Naive thymus-derived CD8-positive, alpha-beta T cell (primary cell): ENCODE measurements at regions not wholly inside any gene's neighbourhood (a gene's known extent, or its start where the extent isn't known, plus 50 kb on each side); places are given as distances from the start of the nearest gene placed in this dataset.

Source experiments
- ATAC-seq, 2 donors: fragments of 150-1000 bp; cut with Tn5 transposase in 1 of 2; sonication (Bioruptor Pico), chemical (Tn5 transposase) in 1 of 2; 1 replicate in 1 of 2; 2 replicates in 1 of 2; pipeline ENCODE4 v1.10.0; 2021; ENCODE audit warnings: mild to moderate bottlenecking in 2 of 2, moderate library complexity in 2 of 2
- POLR2A ChIA-PET: fragments of 350-600 bp; sonication (Branson Sonifier 250); formaldehyde crosslinking; loops from one replicate; lab custom pipeline; 2021; ENCODE audit warnings: antibody characterized with exemption; lab: Charles Lee
- DNase-seq, 10 donors: peaks; one replicate each; pipeline versions ENCODE4 v3.0.0 to v3.0.0-alpha.2; 2020 to 2022
- H3K27ac Mint-ChIP-seq, 10 donors: one replicate each; pipeline ENCODE4 v1.8.0; 2020 to 2022; ENCODE audit warnings: mild to moderate bottlenecking in 10 of 10, mixed read lengths in 10 of 10, moderate library complexity in 4 of 10, inconsistent platforms in 1 of 10
- H3K27me3 Mint-ChIP-seq, 5 donors: one replicate each; pipeline ENCODE4 v1.8.0; 2021 to 2022; ENCODE audit warnings: mixed read lengths in 5 of 5
- H3K36me3 Mint-ChIP-seq, 3 donors: one replicate each; pipeline ENCODE4 v1.8.0; 2020 to 2022; ENCODE audit warnings: mixed read lengths in 3 of 3, mild to moderate bottlenecking in 2 of 3, inconsistent platforms in 1 of 3
- H3K4me1 Mint-ChIP-seq, 4 donors: one replicate each; pipeline ENCODE4 v1.8.0; 2021 to 2022; ENCODE audit warnings: mixed read lengths in 4 of 4
- H3K4me3 Mint-ChIP-seq, 10 donors: one replicate each; pipeline ENCODE4 v1.8.0; 2020 to 2022; ENCODE audit warnings: mild to moderate bottlenecking in 10 of 10, mixed read lengths in 10 of 10, moderate library complexity in 6 of 10, inconsistent platforms in 1 of 10
- H3K9me3 Mint-ChIP-seq, 9 donors: one replicate each; pipeline ENCODE4 v1.8.0; 2020 to 2022; ENCODE audit warnings: mixed read lengths in 9 of 9, mild to moderate bottlenecking in 3 of 9, inconsistent platforms in 1 of 9, moderate library complexity in 1 of 9

DNA sequence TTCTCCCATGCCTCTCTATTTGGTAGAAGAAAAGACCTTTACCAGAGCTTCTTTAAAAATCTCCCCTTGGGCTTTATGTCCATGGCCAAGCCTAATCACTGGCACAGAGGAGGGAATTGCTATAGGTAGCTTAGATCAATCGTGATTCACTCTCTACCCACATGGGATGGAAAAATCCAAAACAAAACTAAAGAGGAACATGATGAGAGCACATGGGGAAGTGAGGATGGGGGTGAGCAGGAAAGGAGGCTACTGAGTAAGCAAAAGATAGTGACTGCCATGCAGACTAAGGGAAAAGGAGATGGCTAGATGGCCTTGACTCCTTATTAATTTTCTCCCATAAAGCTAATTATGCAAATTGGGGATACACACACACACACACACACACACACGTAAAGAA, 201.2 kb downstream of the HS3ST3A1 start:
- peaks cover 0 to 5% (median 0%) of the 10 kb centered on the region in 9 donors for H3K9me3 Mint-ChIP-seq
- no peak overlapping the region for H3K4me3 Mint-ChIP-seq
- peaks cover 0 to 2% (median 0%) of the 10 kb centered on the region in 4 donors for H3K4me1 Mint-ChIP-seq
- ATAC-seq: no peak
- no peaks in the 10 kb centered on the region for H3K36me3 Mint-ChIP-seq
- peaks cover 1 to 15% (median 11%) of the 10 kb centered on the region in 5 donors for H3K27me3 Mint-ChIP-seq
- DNase-seq: no peak
- POLR2A ChIA-PET: no interaction called here
- peak overlapping the region in 1 of 10 donors; percentile 50 for H3K27ac Mint-ChIP-seq

DNA sequence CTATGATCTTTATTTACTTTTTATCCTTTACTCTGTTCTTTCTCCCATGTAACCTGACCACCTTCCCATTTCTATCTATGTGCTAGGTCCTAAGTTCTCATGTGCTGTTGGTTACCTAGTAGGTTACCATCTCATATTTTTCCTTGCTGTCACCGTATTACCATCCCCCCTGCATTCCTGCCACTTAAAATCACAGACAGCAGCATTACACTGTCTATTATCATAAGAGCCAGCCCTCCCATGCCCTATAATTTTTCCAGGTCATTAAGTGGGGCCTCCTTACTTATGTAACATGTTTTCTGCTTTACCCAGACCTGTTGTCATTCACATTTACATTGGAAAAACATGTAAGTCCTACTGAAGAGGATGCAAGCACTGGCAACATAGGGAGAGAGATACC, 202.9 kb downstream of the HS3ST3A1 start:
- POLR2A ChIA-PET: no interaction called here
- ATAC-seq (no peak), DNase-seq (no peak)
- Mint-ChIP-seq H3K9me3 (peaks cover 0 to 5% (median 0%) of the 10 kb centered on the region in 9 donors), H3K4me3 (no peak overlapping the region), H3K36me3 (no peaks in the 10 kb centered on the region), H3K4me1 (peaks cover 0 to 2% (median 0%) of the 10 kb centered on the region in 4 donors), H3K27me3 (peaks cover 1 to 9% (median 7%) of the 10 kb centered on the region in 5 donors), H3K27ac (no peak overlapping the region)

DNA sequence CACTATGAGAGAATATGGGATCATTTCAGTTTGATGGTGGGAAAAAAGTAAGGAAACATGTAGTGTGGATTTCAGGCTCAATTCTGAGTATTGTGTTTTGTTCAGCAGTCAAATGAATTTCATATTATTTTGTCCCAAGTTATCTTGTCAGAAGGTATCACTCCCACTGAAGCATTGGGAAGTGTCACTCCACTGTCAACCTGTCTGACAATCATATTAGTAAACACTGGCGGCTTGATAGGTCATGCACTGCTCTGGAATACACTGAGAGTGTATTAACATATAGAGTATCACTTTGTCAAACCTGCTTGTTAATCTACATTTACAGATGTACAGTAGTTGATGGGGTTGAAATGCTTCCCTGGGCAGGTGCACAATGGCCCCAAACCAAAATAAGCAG, 203.6 kb downstream of the HS3ST3A1 start:
- H3K27me3 Mint-ChIP-seq: peaks cover under 1 to 8% (median 5%) of the 10 kb centered on the region in 5 donors
- no peak overlapping the region for H3K27ac Mint-ChIP-seq
- no peak overlapping the region for H3K4me3 Mint-ChIP-seq
- no peak for DNase-seq
- ATAC-seq: no peak
- POLR2A ChIA-PET: no interaction called here
- peaks cover 0 to 5% (median 0%) of the 10 kb centered on the region in 9 donors for H3K9me3 Mint-ChIP-seq
- peaks cover 0 to 2% (median 0%) of the 10 kb centered on the region in 4 donors for H3K4me1 Mint-ChIP-seq
- H3K36me3 Mint-ChIP-seq: no peaks in the 10 kb centered on the region

DNA sequence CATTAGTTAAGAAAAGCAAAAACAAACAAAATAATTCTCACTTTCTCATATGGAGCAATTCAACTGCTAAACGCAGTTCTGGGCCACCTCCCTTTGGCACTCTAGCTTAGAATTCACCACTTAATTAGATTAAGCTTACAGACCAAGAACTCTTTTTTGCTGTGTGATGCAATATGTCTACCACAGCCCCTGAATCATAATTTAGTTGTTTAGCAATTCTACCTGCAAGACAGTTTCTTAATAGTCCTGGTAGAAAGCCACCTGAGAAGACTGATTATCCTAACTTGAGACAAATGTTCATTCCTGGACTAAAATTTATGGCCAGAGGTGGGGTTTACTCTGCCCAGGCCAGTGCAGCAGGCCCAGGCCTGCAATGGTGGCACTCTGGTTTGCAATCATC, 205.9 kb downstream of the HS3ST3A1 start:
- Mint-ChIP-seq H3K27ac (no peak overlapping the region), H3K27me3 (peaks cover 0 to 7% (median 3%) of the 10 kb centered on the region in 5 donors), H3K9me3 (peaks cover 0 to 3% (median 0%) of the 10 kb centered on the region in 9 donors), H3K4me1 (no peaks in the 10 kb centered on the region), H3K4me3 (no peak overlapping the region), H3K36me3 (no peaks in the 10 kb centered on the region)
- POLR2A ChIA-PET: no interaction called here
- ATAC-seq (no peak), DNase-seq (no peak)

DNA sequence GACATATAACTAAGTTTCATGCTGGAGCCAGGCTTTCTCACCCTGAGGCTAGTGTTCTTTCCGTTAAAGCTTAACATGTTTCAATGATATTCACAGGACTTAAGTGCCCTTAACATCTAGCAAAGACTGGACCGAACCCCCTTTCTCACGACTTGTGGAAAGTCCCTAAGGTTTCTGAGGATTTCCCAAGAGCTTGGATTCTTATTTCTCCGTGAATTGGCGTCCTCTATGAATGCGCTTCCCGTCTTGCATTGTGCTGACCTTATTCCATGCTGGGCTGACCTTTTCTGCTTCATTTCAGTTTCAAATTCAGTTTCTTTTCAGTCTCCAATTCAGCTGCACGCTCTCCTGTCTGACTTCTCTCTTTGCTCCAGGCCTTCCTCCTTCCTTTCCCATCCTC, 206.4 kb downstream of the HS3ST3A1 start:
- DNase-seq: no peak
- Mint-ChIP-seq H3K4me3 (no peak overlapping the region), H3K9me3 (peaks cover 0 to 3% (median 0%) of the 10 kb centered on the region in 9 donors), H3K36me3 (no peaks in the 10 kb centered on the region), H3K27me3 (peaks cover 0 to 5% (median 1%) of the 10 kb centered on the region in 5 donors), H3K27ac (no peak overlapping the region), H3K4me1 (no peaks in the 10 kb centered on the region)
- POLR2A ChIA-PET: no interaction called here
- ATAC-seq: no peak

DNA sequence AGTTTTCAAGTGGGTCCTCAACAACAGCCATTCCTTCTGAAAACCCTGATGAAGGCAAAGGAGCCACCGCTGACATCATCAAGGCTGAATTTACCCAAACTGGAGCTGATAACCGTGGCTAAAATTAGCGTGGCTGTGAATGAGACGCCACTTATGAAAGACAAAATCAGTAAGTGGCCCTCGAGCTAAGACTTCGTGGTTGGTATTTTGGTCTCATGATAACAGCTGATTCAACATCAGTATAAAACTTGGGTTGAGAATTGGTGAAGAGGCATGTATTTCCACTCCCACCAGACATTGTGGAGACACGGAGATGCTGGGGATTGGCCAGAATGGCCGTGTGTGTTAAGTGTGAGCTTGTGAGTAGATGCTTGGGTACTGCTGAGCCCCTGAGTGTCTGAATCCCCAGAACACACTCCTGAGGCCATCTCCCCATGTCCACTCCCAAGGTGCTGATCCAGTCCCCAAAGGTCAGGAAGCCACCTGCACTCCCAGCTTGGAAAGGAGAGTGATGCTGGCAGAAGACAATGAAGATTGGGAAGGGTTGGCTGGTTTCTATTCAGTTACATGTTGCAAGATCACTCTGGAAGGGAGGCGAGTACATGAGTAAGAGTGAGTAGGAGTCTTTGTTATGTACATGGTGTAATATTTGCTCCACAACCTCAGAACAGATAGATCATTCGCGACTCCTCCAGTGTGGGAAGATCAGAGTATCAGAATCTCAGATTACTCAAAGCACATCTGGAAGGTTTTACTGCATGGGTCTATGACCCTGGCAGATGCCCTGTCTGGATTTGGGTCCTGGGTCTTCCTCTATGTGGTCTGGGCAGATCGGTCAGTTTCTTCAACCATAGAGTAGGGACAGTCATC, 207.7 kb downstream of the HS3ST3A1 start:
- Mint-ChIP-seq H3K9me3 (peaks cover 0 to 3% (median 0%) of the 10 kb centered on the region in 9 donors), H3K27me3 (peaks cover 0 to 3% (median 0%) of the 10 kb centered on the region in 5 donors), H3K36me3 (no peaks in the 10 kb centered on the region), H3K4me1 (no peaks in the 10 kb centered on the region), H3K4me3 (no peak overlapping the region), H3K27ac (no peak overlapping the region)
- ATAC-seq: no peak
- no peak for DNase-seq
- POLR2A ChIA-PET: no interaction called here

DNA sequence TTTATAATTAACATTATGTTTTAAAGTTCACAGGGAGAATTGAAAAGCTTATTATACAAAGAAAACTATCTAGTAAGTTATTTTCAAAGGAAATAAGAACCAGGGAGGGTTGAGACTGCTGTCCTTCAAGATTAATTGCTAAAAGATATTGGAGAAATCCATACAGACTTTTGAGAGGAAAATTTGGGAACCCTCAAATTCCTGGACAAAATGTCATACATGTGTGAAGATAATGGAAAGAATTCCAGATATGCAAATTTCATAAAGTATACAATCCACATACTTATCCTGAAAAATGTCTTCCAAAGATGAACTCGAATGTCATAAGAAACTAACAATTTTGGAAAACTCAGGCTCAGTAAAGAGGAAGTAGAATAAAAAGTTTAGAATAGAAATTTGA, 213.8 kb downstream of the HS3ST3A1 start:
- DNase-seq: no peak
- Mint-ChIP-seq H3K4me3 (no peak overlapping the region), H3K4me1 (no peaks in the 10 kb centered on the region), H3K27ac (no peak overlapping the region), H3K9me3 (peaks cover 0 to 1% (median 0%) of the 10 kb centered on the region in 9 donors), H3K27me3 (peaks cover 0 to 4% (median 0%) of the 10 kb centered on the region in 5 donors), H3K36me3 (no peaks in the 10 kb centered on the region)
- POLR2A ChIA-PET: no interaction called here
- ATAC-seq: no peak

DNA sequence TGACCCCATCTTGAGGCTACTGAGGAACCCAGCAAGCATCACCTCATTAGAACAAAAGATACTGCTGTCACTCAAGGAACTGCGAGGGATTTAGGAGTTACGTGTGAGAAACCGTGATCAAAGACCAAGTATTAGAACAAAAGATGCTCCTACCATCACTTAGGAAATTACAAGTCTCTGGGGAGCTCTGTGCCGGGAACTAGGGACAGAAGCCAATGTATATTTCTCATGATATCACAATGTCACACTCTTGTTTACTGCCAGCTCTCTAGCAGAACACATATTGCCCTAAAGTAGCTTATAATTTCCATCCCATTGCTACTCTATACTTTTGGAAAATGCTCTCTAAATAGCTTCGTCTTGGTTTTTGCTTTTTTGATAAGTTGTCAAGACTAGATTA, 214.5 kb downstream of the HS3ST3A1 start:
- Mint-ChIP-seq H3K4me1 (no peaks in the 10 kb centered on the region), H3K36me3 (no peaks in the 10 kb centered on the region), H3K9me3 (no peaks in the 10 kb centered on the region), H3K27ac (no peak overlapping the region), H3K4me3 (no peak overlapping the region), H3K27me3 (peaks cover 0 to 4% (median 0%) of the 10 kb centered on the region in 5 donors)
- ATAC-seq (no peak), DNase-seq (no peak)
- POLR2A ChIA-PET: no interaction called here

DNA sequence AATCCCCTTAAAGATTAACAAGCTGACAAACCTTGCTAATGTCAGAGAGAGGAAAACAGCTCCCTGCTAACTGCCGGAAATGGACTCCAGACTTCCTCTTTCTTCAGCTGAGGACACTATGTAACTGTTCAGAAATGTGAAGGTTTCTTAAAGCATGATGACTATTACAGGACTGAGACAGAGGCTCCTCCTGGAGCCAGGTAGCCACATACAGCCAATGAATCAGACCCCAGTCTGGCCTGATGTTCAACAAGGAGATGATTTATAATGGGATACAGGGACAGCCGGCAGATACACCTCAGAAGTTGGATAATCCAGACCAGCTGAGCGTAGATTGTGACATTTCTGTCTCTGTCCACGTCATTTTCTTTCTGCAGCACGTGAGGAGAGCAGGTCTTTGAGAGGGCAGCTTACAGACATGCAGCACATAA, 216.2 kb downstream of the HS3ST3A1 start:
- no peak for DNase-seq
- H3K27me3 Mint-ChIP-seq: peaks cover 0 to 4% (median 0%) of the 10 kb centered on the region in 5 donors

DNA sequence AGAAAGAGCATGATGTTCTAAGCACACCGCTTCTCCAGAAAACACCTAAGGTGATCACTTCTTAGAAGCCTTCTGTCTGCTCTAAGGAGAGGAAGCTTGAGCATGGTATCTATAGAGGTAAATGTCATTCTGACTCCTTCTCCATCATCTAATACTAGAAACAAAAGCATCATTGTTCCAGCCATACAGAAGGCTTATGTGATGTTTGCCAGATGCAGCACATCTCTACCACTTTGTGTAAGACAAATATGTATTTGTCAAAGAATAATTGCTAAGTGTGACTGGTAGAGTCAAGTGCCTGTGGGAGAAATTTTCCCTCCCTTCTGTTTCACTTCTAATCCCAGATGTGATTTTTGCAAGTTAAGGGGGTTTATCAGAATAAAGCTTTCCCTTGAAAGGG, 217.1 kb downstream of the HS3ST3A1 start:
- no peak overlapping the region for H3K4me3 Mint-ChIP-seq
- H3K36me3 Mint-ChIP-seq: no peaks in the 10 kb centered on the region
- H3K27me3 Mint-ChIP-seq: peaks cover 0 to 4% (median 0%) of the 10 kb centered on the region in 5 donors
- ATAC-seq: no peak
- no peak overlapping the region for H3K27ac Mint-ChIP-seq
- H3K4me1 Mint-ChIP-seq: peaks cover 1 to 6% (median 2%) of the 10 kb centered on the region in 4 donors
- no peaks in the 10 kb centered on the region for H3K9me3 Mint-ChIP-seq
- POLR2A ChIA-PET: no interaction called here
- no peak for DNase-seq

More for the DNA sequence above, 216.2 kb downstream of the HS3ST3A1 start:
- Mint-ChIP-seq H3K4me3 (no peak overlapping the region), H3K27ac (no peak overlapping the region), H3K9me3 (no peaks in the 10 kb centered on the region), H3K36me3 (no peaks in the 10 kb centered on the region), H3K4me1 (no peaks in the 10 kb centered on the region)
- POLR2A ChIA-PET: no interaction called here
- no peak for ATAC-seq

DNA sequence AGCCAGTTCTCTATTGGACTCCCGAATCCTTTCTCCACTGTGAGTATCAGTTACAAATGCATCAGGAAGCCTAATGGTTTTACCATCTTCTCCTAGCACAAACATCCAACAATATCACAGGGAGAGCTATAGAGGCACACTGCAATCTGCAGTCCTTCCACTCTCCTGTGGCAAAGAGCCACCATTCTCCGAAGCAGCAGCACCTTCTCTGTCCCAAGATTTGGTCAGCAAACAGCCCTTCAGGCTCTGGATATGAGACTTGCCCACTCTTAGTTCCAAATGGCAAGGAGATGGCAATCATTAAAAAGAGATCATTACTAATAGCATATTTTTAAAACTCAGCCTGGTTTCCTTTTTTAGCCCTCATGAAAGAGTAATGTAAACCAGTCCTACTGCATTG, 223.4 kb downstream of the HS3ST3A1 start:
- no peak overlapping the region for H3K4me3 Mint-ChIP-seq
- ATAC-seq (no peak), DNase-seq (no peak)
- peaks cover 1 to 6% (median 3%) of the 10 kb centered on the region in 4 donors for H3K4me1 Mint-ChIP-seq
- POLR2A ChIA-PET: no interaction called here
- peaks cover 0 to under 1% (median 0%) of the 10 kb centered on the region in 9 donors for H3K9me3 Mint-ChIP-seq
- no peak overlapping the region for H3K27ac Mint-ChIP-seq
- H3K36me3 Mint-ChIP-seq: no peaks in the 10 kb centered on the region
- peaks cover 0 to 10% (median 0%) of the 10 kb centered on the region in 5 donors for H3K27me3 Mint-ChIP-seq

DNA sequence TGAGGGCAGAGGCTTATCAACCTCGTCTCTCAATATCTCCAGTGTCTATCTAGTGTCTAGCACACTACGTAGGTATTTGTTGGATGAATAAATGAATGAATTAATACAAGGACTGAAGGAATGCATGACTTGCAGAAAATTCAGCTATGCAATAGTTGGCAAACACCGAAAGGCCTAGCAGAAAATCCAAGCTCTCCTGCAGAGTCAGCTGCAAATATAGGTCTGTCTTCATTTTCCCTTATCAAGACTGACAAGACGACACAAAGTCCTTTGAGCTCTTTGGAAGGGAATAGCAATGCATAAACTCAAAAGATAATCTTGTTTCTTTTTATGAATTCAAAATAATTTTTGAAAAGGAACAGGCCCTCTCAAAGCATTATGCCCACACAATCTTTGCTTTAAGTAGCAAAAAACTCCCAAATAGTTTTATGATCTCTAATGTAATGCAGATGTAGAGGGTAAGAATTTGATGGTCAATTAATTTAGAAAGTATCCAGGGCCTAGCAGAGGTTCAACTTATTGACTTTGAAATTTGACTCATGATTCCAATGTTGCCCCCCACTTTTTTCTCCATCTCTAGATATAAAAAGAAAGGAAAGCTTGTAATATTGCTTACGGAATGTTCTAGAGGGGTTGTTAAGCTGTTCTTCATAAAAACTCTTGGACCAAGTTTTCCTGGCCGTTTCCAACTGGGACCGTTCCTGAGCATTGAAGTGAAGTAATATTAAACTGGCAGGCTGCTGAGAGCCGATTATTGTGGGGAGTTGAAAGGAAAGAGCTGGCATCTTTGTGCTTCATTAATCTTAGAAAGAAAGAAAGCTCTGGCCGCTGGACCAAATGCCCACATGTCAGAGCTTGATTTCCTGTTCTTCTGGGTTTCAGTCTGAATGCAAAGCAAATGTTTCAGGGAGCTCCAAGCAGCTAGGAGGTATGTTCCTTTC, 227.3 kb downstream of the HS3ST3A1 start:
- Mint-ChIP-seq H3K27ac (no peak overlapping the region), H3K4me3 (no peak overlapping the region), H3K9me3 (peaks cover 0 to 4% (median 0%) of the 10 kb centered on the region in 9 donors), H3K36me3 (no peaks in the 10 kb centered on the region), H3K27me3 (peaks cover 0 to 18% (median 2%) of the 10 kb centered on the region in 5 donors), H3K4me1 (peaks cover 0 to 2% (median 0%) of the 10 kb centered on the region in 4 donors)
- DNase-seq: no peak
- POLR2A ChIA-PET: no interaction called here
- no peak for ATAC-seq
